ENCODE measurements at regions not wholly inside any gene's neighbourhood (a gene's known extent, or its start where the extent isn't known, plus 50 kb on each side); places are given as distances from the start of the nearest gene placed in this dataset.
A peak's percentile ranks its signal among the peaks of the same experiment; 100 is the strongest.

- TF ChIP-seq E2F8 (IDR thresholded peaks at IDR 0.05; ENCODE audit: low read depth, partially characterized antibody) (no peak), SRF (IDR thresholded peaks at IDR 0.05; ENCODE audit: low read depth in 2 of 2, low read length in 2 of 2) (peak in 1 of 2 experiments; percentile 51; a peak in 1 of 4 replicates), EP300 (IDR thresholded peaks at IDR 0.05; ENCODE audit: borderline replicate concordance in 1 of 2, control insufficient read depth in 1 of 2, low read depth in 2 of 2, low read length in 2 of 2) (peak; percentile 30 to 72; a peak in 3 of 4 replicates), DPF2 (IDR thresholded peaks at IDR 0.05) (peak; percentile 95), KAT2A (conservative IDR thresholded peaks at IDR 0.05; ENCODE audit: control insufficient read depth, low read depth, low read length) (no peak), ZNF24 (IDR thresholded peaks at IDR 0.05) (no peak), FOS (IDR thresholded peaks at IDR 0.05; ENCODE audit: borderline replicate concordance, extremely low read depth, insufficient read length) (no peak), USF2 (IDR thresholded peaks at IDR 0.05; ENCODE audit: borderline replicate concordance, low read depth, low read length) (no peak), MAX (IDR thresholded peaks at IDR 0.05; ENCODE audit: low read depth, low read length) (no peak), EED (IDR thresholded peaks at IDR 0.05; ENCODE audit: low read depth) (peak; percentile 93), YBX1 (IDR thresholded peaks at IDR 0.05) (no peak), CREB1 (IDR thresholded peaks at IDR 0.05; ENCODE audit: low read depth) (peak; percentile 53), PML (IDR thresholded peaks at IDR 0.05; ENCODE audit: low read length) (no peak), LARP7 (IDR thresholded peaks at IDR 0.05) (0 out of 2 replicates have a peak, but pooled peaks have one; percentile 50), MYB (IDR thresholded peaks at IDR 0.05; ENCODE audit: borderline replicate concordance, low read depth, low read length) (no peak), HSF1 (IDR thresholded peaks at IDR 0.05; ENCODE audit: low read depth, low read length) (no peak), FOXM1 (IDR thresholded peaks at IDR 0.05; ENCODE audit: low read depth, low read length) (no peak), JUND (IDR thresholded peaks at IDR 0.05; ENCODE audit: low read depth, low read length) (no peak), PBX3 (IDR thresholded peaks at IDR 0.05; ENCODE audit: insufficient replicate concordance, low read depth, low read length) (no peak), TCF7 (IDR thresholded peaks at IDR 0.05; ENCODE audit: borderline replicate concordance) (no peak), MLLT1 (IDR thresholded peaks at IDR 0.05) (peak; percentile 39; the same call in 1 of the 2 replicates), TCF3 (IDR thresholded peaks at IDR 0.05; ENCODE audit: borderline replicate concordance, insufficient read depth, low read depth, low read length) (no peak), SP1 (IDR thresholded peaks at IDR 0.05; ENCODE audit: low read depth, low read length) (peak; percentile 67), TCF12 (IDR thresholded peaks at IDR 0.05; ENCODE audit: low read depth, low read length) (peak; percentile 62; the same call in 1 of the 2 replicates)
Measured at GRCh38 chr11:131186629-131187101, 183.8 kb upstream of the NTM start (continued).

Measured in GM12878 (cell line).